Caco-2 (cell line): ENCODE measurements at regions not wholly inside any gene's neighbourhood (a gene's known extent, or its start where the extent isn't known, plus 50 kb on each side); places are given as distances from the start of the nearest gene placed in this dataset.

ENCODE experiments used
- BruUV-seq: library from RNA; stranded (reverse); fragments of 400-500 nt; replicated peaks from 2 replicates; lab custom pipeline; 2021; lab: Mats Ljungman, UMichigan
- CTCF ChIA-PET: fragments of 300-600 bp; sonication (Branson Sonifier 250); formaldehyde crosslinking; loops from one replicate; lab custom pipeline; 2022; ENCODE audit warnings: antibody characterized with exemption; lab: Charles Lee
- POLR2A ChIA-PET: fragments of 300-600 bp; sonication (Branson Sonifier 250); formaldehyde crosslinking; loops from one replicate; lab custom pipeline; 2022; ENCODE audit warnings: antibody characterized with exemption; lab: Charles Lee
- DNase-seq, 2 experiments: peaks; one replicate each; pipeline versions ENCODE4 v3.0.0 to v3.0.0-alpha.2; 2020 to 2022
- H3K27me3 ChIP-seq: replicated peaks from 2 replicates; pipeline ENCODE4 v1.6.0; 2011; ENCODE audit warnings: low read length; ENCODE audit not compliant: control insufficient read depth, insufficient read depth
- H3K36me3 ChIP-seq: 2 replicates; pipeline ENCODE4 v1.5.1; 2011; ENCODE audit warnings: low read length; ENCODE audit not compliant: control insufficient read depth, insufficient read depth
- H3K4me1 ChIP-seq: fragments of 250-450 bp; sonication (Bioruptor Pico); 2 replicates; pipeline ENCODE4 v1.5.1; 2020; ENCODE audit warnings: mild to moderate bottlenecking
- H3K4me3 ChIP-seq: 2 replicates; pipeline ENCODE4 v1.5.1; 2011; ENCODE audit warnings: low read depth, mild to moderate bottlenecking, control low read depth, low read length
- H3K9me3 ChIP-seq: fragments of 250-450 bp; sonication (Bioruptor Pico); 2 replicates; pipeline ENCODE4 v1.5.1; 2020; ENCODE audit warnings: mild to moderate bottlenecking, moderate library complexity
- H3K27ac Mint-ChIP-seq: one replicate; pipeline ENCODE4 v1.8.0; 2022; ENCODE audit warnings: mixed read lengths; ENCODE audit not compliant: unreplicated experiment
- H3K27me3 Mint-ChIP-seq: one replicate; pipeline ENCODE4 v1.8.0; 2022; ENCODE audit warnings: mixed read lengths; ENCODE audit not compliant: insufficient read depth, unreplicated experiment
- H3K36me3 Mint-ChIP-seq: one replicate; pipeline ENCODE4 v1.8.0; 2022; ENCODE audit warnings: mild to moderate bottlenecking, mixed read lengths; ENCODE audit not compliant: insufficient read depth, unreplicated experiment
- H3K4me1 Mint-ChIP-seq: one replicate; pipeline ENCODE4 v1.8.0; 2022; ENCODE audit warnings: low read depth, mixed read lengths; ENCODE audit not compliant: unreplicated experiment
- H3K4me3 Mint-ChIP-seq: one replicate; pipeline ENCODE4 v1.8.0; 2022; ENCODE audit warnings: mild to moderate bottlenecking, moderate library complexity, mixed read lengths; ENCODE audit not compliant: unreplicated experiment
- H3K9me3 Mint-ChIP-seq: one replicate; pipeline ENCODE4 v1.8.0; 2022; ENCODE audit warnings: mixed read lengths; ENCODE audit not compliant: unreplicated experiment
- CTCF ChIP-seq, 2 experiments: fragments of 200-600 bp in 1 of 2; IDR thresholded peaks; 1 replicate in 1 of 2; 2 replicates in 1 of 2; pipeline versions ENCODE4 v1.5.1 to v1.8.0; 2011 to 2022; ENCODE audit warnings: antibody characterized with exemption in 1 of 2, control low read depth in 1 of 2, inconsistent platforms in 1 of 2, low read depth in 1 of 2, low read length in 1 of 2, mild to moderate bottlenecking in 1 of 2, moderate library complexity in 1 of 2; ENCODE audit not compliant: insufficient read depth in 1 of 2, severe bottlenecking in 1 of 2, unreplicated experiment in 1 of 2
- intact Hi-C: fragments of 100-400 bp; cut with micrococcal nuclease; formaldehyde crosslinking; loops from one replicate; pipeline ENCODE4 v1.10.0; 2022; ENCODE audit not compliant: unreplicated experiment

DNA sequence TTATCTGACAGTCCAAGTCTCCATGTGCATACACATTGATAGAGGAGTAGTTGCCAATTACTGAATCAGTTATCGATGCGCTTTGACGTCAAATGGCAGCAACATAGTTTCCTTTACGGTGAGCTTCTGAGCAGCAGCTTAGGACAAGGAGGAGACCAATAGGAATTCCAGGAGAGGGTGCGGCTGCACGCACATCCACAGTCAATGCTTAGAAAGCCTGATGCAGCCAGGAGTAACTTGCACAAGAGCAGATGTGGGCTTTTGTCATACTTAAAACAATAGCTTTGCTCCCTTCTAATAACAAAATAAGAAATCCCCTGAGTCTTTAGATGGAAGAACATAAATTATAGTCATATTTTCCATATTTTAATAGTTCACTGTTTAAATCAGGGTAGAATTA is 442.1 kb downstream of the BCKDHB start:
- H3K4me3 Mint-ChIP-seq = no peak overlapping the region
- ChIA-PET POLR2A (no interaction called here), CTCF (no interaction called here)
- H3K27me3 ChIP-seq = no peaks in the 10 kb centered on the region
- H3K4me3 ChIP-seq = no peak overlapping the region
- H3K27me3 Mint-ChIP-seq = no peaks in the 10 kb centered on the region
- no peaks in the 10 kb centered on the region for H3K4me1 Mint-ChIP-seq
- BruUV-seq = no TSS peak
- H3K9me3 ChIP-seq = no peaks in the 10 kb centered on the region
- intact Hi-C loops = no loop called here
- H3K4me1 ChIP-seq = no peaks in the 10 kb centered on the region
- H3K36me3 ChIP-seq = no peaks in the 10 kb centered on the region
- H3K9me3 Mint-ChIP-seq = peaks cover 9% of the 10 kb centered on the region
- H3K36me3 Mint-ChIP-seq = no peaks in the 10 kb centered on the region
- DNase-seq = no peak
- no peak overlapping the region for H3K27ac Mint-ChIP-seq
- no peak for TF ChIP-seq CTCF (IDR thresholded peaks at IDR 0.05; ENCODE audit: insufficient read depth in 1 of 2, low read depth in 1 of 2, low read length in 1 of 2, severe bottlenecking in 1 of 2, unreplicated experiment in 1 of 2)

- H3K4me1 Mint-ChIP-seq = no peaks in the 10 kb centered on the region
- no peak for TF ChIP-seq CTCF (IDR thresholded peaks at IDR 0.05; ENCODE audit: insufficient read depth in 1 of 2, low read depth in 1 of 2, low read length in 1 of 2, severe bottlenecking in 1 of 2, unreplicated experiment in 1 of 2)
- CTCF ChIA-PET = no interaction called here
Observed at GRCh38 chr6:80547827-80548226, 441.4 kb downstream of the BCKDHB start.

GRCh38 chr6:80544976-80545722 is 438.7 kb downstream of the BCKDHB start:
- H3K9me3 Mint-ChIP-seq = no peaks in the 10 kb centered on the region
- Histone ChIP-seq H3K4me3 (no peak overlapping the region), H3K27me3 (no peaks in the 10 kb centered on the region), H3K9me3 (no peaks in the 10 kb centered on the region), H3K36me3 (no peaks in the 10 kb centered on the region), H3K4me1 (no peaks in the 10 kb centered on the region)
- TF ChIP-seq CTCF (IDR thresholded peaks at IDR 0.05; ENCODE audit: insufficient read depth in 1 of 2, low read depth in 1 of 2, low read length in 1 of 2, severe bottlenecking in 1 of 2, unreplicated experiment in 1 of 2) = no peak
- no peaks in the 10 kb centered on the region for H3K4me1 Mint-ChIP-seq
- CTCF ChIA-PET = no interaction called here
- no peak overlapping the region for H3K4me3 Mint-ChIP-seq
- intact Hi-C loops = no loop called here
- H3K36me3 Mint-ChIP-seq = no peaks in the 10 kb centered on the region
- POLR2A ChIA-PET = no interaction called here
- H3K27me3 Mint-ChIP-seq = no peaks in the 10 kb centered on the region
- no peak overlapping the region for H3K27ac Mint-ChIP-seq
- BruUV-seq = no TSS peak
- no peak for DNase-seq

More at GRCh38 chr6:80547827-80548226, 441.4 kb downstream of the BCKDHB start:
- Histone ChIP-seq H3K4me1 (no peaks in the 10 kb centered on the region), H3K9me3 (no peaks in the 10 kb centered on the region), H3K4me3 (no peak overlapping the region), H3K36me3 (no peaks in the 10 kb centered on the region), H3K27me3 (no peaks in the 10 kb centered on the region)
- Mint-ChIP-seq H3K9me3 (peaks cover 9% of the 10 kb centered on the region), H3K4me3 (no peak overlapping the region), H3K36me3 (no peaks in the 10 kb centered on the region), H3K27me3 (no peaks in the 10 kb centered on the region), H3K27ac (no peak overlapping the region)
- intact Hi-C loops = no loop called here
- BruUV-seq = no TSS peak
- POLR2A ChIA-PET = no interaction called here
- DNase-seq = no peak
